SW480 (cell line): ENCODE measurements at regions not wholly inside any gene's neighbourhood (a gene's known extent, or its start where the extent isn't known, plus 50 kb on each side); places are given as distances from the start of the nearest gene placed in this dataset.

Experiments used
- DNase-seq: peaks from one replicate; pipeline ENCODE4 v3.0.0-alpha.2; 2016; ENCODE audit warnings: low spot score

DNA sequence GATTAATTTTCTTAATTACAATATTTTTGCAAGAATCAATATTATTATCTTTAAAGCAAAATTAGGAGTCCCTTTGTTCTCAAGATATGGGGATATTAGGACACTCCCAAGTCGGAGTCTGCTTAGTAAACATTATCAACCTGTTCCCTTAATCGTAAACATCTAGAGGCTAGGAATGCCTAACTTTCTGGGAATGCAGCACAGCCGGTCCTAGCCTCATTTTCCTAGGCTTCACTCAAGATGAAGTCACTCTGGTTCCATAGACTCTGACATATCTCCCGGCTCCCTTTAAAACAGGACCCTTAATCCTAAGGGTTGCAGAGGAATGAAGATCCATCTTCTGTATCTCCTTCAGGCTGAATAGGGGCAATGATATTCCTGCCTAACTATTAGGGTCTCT, 367.6 kb downstream of the GPM6A start:
- no peak for DNase-seq

DNA sequence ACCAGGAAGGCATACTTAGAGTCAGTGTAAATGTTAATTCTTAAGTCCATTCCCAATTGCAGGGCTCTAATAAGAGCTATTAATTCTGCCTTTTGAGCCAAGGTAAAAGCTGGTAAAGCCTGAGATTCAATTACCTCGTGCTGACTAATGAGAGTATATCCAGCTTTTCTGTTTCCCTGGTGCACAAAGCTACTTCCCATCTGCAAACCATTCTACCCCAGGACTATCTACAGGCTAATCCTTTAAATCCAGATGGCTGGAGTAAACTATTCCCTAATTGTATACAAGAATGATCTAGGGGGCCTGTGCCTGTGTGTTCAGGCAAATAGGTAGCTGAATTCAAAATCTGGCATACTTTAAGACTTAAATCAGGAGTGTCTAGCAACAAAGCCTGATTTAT, 365.0 kb downstream of the GPM6A start:
- no peak for DNase-seq

DNA sequence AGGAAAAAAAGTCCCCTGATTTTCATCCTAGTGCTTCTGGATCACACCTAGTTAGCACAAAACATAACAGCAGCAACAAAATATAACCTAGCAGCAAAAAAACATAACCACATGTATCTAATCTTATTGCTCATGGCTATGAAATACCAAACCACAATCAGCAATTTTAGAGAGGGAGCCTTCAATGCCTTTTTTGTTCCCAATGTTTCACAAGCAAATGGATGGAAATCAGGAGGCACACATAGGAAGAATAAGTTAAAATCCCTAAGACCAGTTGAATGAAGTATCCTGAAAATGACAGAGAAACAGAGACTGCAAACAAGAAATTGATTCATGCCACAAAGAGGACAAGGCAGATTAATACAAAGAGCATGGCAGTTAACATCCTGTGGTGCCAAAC, 361.6 kb downstream of the GPM6A start:
- DNase-seq, result no peak

DNA sequence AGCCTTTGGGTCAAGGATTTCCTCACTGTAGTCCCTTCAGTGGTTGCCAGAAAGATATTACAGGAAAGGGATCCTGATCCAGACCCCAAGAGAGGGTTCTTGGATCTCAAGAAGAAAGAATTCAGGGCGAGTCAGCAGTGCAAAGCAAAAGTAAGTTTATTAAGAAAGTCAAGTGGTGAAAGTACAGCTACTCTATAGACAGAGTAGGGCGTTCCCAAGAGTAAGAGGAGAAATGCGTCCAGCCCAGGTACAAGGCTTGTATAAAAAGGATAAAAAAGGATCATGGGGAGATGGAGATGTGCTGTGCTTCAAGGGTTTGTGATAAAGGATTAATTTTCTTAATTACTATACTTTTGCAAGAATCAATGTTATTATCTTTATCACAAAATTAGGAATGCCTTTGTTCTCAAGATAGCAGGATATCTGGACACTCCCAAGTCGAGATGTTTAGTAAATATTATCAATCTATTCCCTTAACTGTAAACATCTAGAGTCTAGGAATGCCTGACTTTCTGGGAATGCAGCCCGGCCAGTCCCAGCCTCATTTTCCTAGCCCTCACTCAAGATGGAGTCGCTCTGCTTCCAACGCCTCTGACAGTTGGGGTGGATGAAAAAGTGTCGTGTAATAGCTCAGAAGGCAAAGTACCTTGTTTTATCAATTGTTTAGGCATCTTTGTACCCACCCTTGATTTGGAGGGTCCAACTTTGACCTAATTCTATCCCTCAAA, 360.7 kb downstream of the GPM6A start:
- no peak for DNase-seq

DNA sequence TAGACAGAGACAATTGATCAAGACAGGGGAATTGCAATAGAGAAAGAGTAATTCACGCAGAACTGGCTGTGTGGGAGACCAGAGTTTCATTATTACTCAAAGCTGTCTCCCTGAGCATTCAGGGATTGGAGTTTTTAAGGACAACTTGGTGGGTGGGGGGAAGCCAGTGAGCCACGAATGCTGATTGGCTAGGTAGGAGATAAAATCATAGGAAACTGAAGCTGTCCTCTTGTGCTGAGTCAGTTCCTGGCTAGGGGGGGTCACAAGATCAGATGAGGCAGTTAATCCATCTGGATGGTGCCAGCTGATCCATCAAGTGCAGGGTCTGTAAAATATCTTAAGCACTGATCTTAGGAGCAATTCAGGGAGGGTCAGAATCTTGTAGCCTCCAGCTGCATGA, 358.6 kb downstream of the GPM6A start:
- DNase-seq, result no peak

DNA sequence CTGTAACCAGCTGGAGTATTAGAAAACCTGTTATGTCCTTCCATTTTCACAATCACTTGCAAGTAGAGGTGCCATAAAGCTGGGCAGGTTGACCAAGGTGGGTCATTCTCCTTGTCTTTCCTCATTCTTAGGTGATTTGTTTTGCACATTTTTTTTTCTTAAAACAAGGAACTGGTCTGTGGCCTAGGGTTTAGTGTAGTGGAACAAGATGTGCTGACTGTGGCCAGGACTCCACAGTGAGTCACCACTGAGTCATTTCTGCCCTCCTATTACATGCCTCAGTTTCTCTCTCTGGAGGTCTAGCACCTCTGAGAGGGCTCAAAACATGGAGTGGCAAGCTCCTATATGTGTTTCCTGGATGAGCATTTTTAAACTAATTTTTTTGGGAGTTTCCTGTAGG, 355.9 kb downstream of the GPM6A start:
- no peak for DNase-seq

DNA sequence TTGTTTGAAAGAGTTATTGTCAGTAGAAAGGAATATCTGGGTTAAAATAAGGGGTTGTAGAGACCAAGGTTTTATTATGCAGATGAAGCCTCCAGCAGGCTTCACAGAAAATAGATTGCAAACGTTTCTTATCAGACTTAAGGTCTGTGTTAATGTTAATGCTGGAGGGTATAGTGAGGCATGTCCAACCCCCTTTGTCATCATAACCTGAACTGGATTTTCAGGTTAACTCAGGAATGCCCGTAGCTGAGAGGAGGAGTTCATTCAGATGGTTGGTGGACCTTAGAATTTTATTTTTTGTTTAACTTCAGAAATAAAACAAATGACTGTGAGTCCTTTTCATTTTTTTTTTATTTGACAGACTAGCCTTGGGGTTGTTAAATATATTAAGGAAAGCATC, 354.1 kb downstream of the GPM6A start:
- DNase-seq, result no peak

DNA sequence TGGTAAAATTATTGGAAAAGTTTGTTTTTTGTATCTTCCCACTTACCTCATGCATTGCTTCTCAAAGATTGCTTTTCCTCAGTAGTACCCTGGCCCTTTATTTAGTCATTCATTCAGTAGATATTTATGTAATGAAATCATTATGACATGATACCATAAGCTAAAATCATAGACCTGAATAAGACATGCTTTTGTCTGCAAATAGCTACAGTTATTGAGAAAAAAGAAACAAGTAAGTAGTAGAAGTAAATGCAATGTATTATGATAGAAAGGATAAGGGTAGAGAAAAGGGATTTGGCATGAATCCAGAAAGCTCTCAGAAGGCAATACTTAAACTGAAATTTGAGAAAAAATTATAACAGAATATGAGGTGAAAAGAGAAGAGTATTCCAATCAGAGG, 352.5 kb downstream of the GPM6A start:
- DNase-seq, result no peak

DNA sequence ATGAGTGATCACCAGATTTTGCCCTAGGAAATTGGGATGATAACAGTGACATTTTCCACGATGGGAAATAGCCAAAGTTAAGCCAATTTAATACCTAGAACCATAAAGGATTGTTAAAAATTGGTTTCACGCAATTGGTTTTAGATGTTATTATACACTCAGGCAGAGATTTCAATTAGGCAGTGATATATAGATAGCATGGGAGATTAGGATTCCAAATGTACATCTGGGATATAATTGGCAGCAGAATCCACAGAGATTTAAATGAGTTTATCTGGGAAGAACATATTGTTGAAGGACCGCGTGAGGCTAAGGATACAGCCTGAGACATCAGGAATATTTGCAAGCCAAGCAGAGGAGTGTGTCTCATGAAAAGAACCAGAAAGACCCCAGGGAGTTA, 351.6 kb downstream of the GPM6A start:
- no peak for DNase-seq

DNA sequence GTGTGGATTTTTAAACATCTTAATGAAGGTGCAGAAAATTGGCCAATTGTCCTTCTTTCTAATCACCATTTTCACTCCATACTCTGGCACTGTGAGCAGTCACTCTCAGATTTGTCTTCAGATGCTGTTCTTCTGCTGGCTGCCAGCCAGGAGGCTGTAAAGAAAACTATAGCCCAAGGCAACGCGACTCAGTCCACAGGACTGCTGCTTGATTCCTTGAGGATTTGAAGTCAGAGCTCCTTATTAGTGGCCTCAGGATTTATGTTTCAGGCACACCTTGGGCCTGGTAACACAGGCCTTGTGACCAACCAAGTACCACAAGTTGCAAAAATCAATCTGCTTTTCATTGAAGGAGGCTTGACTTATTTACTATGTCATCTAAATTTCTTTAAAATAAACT, 342.6 kb downstream of the GPM6A start:
- no peak for DNase-seq

DNA sequence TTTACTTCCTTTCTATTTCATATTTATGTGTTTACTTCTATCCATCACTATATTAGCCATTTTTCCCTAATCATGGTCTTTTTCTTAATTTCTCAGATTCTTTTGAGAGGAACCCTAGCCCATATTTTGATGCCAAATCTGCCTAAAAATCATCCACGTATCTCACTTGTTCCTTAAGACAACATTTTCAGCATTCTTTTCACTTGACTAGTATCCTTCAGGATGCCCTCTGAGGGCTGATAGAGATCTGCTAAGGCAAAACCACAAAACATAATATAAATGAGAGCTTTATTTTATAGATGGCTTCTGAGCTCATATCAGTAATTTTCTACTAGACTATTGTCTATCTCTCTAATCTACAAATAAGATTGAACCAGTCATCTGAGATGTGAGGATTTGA, 341.9 kb downstream of the GPM6A start:
- DNase-seq, result no peak

DNA sequence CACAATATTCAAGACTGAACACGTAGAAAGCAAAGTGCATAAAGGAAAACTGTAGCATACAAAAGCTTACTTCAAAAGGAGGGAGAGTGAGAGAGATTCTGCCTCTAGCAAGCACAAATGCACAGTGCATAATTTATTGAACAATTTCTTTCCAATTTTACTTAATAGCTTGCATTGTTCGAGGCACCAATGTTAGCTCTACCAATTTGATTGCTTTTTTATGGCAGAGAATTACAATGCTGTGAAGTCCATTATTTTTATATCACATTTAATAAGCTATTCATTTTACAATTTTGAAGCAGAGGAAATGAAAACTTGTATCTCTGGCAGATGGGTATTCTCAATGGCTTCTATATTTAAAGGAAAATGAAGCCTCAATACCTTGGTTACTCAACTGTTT, 331.7 kb downstream of the GPM6A start:
- DNase-seq, result no peak

DNA sequence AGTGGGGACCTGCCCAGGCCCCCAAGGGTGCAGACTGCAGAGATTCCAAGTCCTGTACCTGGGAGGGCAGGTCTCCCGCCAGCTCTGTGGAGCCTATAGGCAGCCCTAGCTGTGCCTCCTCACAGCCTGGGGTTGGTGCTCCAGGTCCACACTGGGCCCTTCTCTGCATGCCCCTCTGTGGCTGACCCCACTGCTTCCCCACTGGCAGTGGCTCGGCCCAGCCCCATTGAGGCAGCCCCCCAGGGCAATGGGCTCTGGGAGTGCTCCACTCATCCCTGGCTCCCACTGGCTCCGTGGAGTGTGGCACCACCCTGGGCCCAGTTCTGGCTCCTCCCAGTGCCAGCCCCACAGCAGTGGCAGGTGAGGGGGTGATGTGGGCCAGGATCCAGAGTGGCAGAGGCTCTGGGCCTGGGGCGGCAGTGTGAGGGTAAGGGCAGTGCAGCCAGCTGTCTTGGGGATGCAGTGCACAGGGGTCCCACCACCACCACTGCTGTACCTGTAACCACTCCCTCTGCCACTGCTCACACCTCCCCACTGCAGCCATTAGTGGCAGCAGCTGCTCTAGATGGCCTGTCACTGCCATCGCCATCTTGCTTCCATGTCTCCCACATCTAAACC, 312.2 kb downstream of the GPM6A start:
- DNase-seq, result no peak

DNA sequence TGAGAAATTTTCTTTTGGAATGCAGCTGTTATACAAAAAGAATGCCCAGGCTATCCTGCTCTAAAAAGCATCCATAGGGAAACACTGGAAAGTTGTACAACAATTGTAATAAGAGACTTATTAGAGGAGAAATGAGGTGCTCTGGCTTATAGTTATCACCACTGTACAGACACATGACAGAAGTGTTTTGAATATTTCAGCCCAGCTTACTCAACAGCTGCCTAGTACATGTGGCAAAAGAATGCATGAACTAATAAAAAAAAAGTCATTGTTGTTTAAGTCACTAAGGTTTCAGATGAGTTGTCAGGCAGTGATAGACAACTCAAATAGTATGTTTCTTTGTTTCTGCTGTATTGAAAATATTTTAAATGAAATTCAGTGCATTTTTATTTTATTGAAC, 307.7 kb downstream of the GPM6A start:
- no peak for DNase-seq

DNA sequence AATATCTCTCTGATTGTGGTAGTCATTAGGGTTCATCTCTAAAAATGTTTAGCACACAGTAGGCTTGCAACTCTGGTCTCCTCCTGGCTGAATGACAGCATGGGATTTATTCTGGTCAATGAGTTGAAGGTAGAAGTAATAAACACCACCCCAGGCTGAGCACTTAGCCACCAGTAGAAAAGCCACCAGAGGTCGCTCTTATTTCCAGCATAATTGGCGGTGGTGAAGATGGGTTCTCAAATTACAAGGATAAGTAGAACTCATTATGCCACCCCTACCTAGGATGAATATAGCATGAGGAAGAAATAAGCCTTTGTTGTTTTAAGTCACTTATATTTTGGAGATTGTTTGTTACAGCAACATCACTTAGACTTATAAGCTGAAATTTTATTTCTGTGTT, 302.7 kb downstream of the GPM6A start:
- DNase-seq, result no peak

DNA sequence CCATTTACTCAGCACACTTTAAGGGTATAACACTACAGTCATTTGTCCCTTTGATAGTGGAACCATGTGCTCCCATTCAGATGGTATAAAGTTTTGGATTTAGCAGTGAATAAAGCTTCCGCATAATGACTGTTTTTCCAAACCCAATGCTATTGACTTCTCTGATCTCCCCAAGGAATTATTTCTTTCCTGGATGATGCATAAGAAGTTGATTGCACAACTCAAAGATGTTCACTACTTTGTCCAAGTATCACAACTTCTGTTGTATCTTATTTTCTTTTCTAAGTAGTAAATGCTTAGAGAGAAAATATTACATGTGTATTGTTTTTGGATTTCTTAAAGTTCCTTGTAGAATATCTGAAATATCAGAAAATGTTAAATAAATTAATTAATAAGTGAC, 300.2 kb downstream of the GPM6A start:
- no peak for DNase-seq

DNA sequence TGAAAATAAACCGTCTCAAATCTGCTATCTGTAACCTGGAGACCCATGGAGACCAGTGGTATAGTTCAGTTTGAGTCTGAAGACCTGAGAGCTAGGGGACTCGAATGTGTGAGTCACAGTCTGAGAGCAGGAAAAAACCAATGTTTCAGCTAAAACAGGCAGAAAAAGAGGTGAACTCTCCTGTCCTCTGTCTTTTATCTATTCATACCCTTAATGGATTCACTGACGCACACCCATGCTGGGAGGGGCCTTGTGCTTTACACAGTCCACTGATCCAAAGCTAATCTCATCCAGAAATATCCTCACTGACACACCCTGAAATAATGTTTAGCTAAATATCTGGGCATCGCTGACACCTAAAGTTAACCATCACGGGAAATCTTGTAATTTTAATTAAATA, 297.9 kb downstream of the GPM6A start:
- no peak for DNase-seq

DNA sequence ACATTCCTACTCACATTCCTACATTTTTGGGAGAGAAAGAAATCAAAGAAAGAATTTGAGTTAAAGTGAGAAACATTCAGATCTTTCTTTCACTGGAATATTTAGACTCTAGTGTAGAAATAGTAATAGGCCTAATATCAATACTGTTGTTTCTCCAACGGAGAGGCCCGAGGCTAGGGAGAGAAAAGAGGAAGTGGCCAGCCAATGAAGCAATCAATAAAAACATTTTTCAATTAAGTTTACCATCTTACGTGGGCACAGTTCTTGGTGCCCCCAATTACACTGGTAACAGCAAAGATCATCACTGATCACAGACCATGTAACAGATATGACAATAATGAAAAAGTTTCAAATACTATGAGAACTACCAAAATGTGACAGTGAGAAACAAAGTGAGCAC, 281.4 kb downstream of the GPM6A start:
- DNase-seq, result no peak

DNA sequence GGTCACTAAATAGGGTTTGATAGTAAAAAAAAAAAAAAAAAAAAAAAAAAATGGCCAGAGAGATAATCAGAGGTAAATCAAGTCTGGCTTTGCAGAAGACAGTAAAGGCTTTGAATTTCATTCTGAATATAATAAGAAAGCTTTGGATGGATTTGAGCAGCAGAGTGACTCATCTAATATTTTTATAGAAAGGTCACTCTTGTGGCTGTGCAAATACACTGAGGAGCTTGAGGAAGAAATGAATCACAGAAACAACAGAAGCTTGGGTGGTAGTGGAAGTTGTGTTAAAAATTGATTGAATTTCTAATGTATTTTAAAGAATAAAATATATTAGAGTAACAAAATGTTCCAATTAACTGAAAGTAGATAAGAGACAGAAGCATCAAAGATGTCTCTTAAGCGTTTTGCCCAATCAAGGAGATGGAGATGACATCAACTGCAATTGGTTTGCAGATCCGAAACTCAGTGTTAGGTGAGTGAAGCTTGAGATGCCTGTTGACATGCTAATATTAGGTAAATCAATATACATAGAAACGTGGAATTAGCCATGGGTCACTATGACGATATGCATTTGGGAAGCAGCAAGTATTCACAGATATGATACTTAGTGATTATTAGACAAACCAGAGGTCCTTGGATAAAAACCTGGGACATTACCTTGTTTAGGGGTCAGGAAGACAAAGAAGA, 280.5 kb downstream of the GPM6A start:
- DNase-seq, result no peak

DNA sequence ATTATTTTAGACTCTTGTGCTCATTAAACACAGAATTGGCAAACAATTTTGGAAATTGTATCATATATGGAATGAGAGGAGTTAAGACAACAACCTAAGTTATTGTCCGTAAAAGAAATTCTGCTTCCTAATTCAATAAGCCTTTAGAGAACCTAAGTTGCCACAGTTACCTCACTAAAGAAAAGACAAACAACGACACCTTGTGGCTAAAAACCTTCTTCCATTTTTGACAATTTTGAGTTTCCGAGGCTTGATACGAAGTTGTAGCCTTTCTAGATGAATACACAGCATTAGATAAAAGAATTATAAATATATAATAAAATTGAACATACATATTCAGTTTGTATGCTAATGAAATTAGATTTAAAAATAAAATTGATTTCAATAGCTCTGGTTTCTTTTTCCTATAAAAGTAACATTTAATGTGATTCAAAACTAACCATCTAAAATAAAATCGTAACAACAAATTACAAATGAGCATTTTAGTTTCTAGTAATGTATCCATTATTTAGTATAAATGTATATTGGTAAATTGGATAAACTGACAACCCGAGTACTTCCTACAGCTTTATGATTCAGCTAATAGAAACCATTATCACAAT, 275.1 kb downstream of the GPM6A start:
- DNase-seq, result peak; percentile 40

DNA sequence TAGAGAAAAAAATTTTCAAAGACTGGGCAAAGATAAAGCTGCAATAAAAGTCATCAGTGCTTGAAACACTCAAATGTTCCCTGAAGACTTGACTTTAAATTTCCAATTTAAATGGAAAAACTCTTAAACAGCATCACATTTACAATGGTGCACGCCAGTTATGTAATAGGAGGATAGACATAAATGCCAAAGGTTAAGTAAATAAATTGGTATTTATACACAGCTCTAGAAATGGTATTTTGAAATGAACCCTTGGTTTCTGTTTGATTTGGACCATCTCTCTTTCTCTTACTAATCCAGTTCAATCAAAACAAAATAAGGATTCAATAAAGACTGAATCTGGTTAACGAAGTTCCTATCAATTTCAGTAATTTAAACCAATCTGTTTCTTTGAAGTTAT, 272.6 kb downstream of the GPM6A start:
- DNase-seq, result no peak

DNA sequence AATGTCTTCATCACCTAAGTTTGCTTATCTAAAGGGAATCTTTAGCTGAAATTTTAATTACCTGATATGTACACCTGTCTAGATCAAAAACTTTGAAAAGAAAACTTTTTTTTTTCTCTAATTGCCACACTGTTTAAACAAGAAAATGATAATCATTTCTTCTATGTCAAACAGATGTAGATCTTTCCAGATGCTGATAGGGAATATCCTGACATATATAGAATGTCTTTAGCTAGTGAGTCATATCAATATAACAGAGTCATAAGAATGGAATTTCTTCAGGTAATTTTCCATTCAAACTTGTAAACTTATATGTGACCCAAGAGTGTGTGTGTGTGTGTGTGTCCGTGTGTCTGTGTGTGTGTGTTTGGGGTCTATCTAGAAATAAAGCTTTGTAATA, 271.9 kb downstream of the GPM6A start:
- no peak for DNase-seq

DNA sequence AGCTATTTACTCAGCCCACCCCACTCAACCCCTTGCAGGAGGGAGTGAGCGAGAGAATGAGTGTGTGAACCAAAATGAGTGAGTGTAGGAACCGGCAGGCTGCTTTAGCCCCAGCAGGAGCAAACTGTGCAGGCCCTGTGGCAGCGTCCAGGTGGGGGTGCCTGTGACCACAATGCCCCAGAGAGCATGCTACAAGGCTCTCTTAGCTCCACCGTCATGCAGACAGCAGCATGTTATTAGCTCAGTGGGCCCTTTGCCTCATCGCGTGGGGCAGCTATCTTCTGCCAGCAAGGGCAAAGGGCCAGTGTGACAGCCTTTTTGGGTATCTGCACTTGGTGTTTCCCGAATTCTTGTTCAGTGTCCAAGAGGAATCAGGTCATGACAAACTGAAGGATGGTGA, 271.3 kb downstream of the GPM6A start:
- DNase-seq, result no peak
